ENCODE measurements at regions not wholly inside any gene's neighbourhood (a gene's known extent, or its start where the extent isn't known, plus 50 kb on each side); places are given as distances from the start of the nearest gene placed in this dataset.

GRCh38 chr6:95145457-95145856 is 431.9 kb upstream of the MANEA start:
- no peak for TF ChIP-seq EZH2phosphoT487 (IDR thresholded peaks at IDR 0.05; ENCODE audit: unreplicated experiment)
- TF ChIP-seq CTCF (conservative IDR thresholded peaks at IDR 0.05; ENCODE audit: low read depth in 2 of 2), result no peak
- TF ChIP-seq POLR2AphosphoS5 (IDR thresholded peaks at IDR 0.05; ENCODE audit: low read depth), result no peak
- no peak for TF ChIP-seq REST (IDR thresholded peaks at IDR 0.05; ENCODE audit: unreplicated experiment)
- TF ChIP-seq NANOG (IDR thresholded peaks at IDR 0.05; ENCODE audit: borderline replicate concordance), result no peak
- TF ChIP-seq EZH2 (IDR thresholded peaks at IDR 0.05; ENCODE audit: low read depth, unreplicated experiment), result no peak
- no peak for TF ChIP-seq ETS1 (IDR thresholded peaks at IDR 0.05)
- TF ChIP-seq JUNB (IDR thresholded peaks at IDR 0.05; ENCODE audit: unreplicated experiment), result no peak

Measured in GM23338 (cell line).